DND-41 (cell line): ENCODE measurements at regions not wholly inside any gene's neighbourhood (a gene's known extent, or its start where the extent isn't known, plus 50 kb on each side); places are given as distances from the start of the nearest gene placed in this dataset.

Experiments used
- CTCF ChIP-seq: IDR thresholded peaks from 2 replicates; pipeline ENCODE4 v1.5.1; 2012; ENCODE audit warnings: borderline replicate concordance, low read length, moderate library complexity, mild to moderate bottlenecking; ENCODE audit not compliant: poor library complexity, severe bottlenecking; ENCODE audit errors: extremely low read depth
- EZH2 ChIP-seq: IDR thresholded peaks from 3 replicates; pipeline ENCODE4 v1.6.1; 2012; ENCODE audit warnings: borderline replicate concordance, low read depth, mild to moderate bottlenecking, moderate library complexity, low read length, inconsistent platforms; ENCODE audit not compliant: severe bottlenecking

GRCh38 chr2:175628243-175628642, 373.8 kb downstream of the LNPK start:
- TF ChIP-seq CTCF (no peak), EZH2 (no peak)
